ENCODE measurements at regions not wholly inside any gene's neighbourhood (a gene's known extent, or its start where the extent isn't known, plus 50 kb on each side); places are given as distances from the start of the nearest gene placed in this dataset.

DNA sequence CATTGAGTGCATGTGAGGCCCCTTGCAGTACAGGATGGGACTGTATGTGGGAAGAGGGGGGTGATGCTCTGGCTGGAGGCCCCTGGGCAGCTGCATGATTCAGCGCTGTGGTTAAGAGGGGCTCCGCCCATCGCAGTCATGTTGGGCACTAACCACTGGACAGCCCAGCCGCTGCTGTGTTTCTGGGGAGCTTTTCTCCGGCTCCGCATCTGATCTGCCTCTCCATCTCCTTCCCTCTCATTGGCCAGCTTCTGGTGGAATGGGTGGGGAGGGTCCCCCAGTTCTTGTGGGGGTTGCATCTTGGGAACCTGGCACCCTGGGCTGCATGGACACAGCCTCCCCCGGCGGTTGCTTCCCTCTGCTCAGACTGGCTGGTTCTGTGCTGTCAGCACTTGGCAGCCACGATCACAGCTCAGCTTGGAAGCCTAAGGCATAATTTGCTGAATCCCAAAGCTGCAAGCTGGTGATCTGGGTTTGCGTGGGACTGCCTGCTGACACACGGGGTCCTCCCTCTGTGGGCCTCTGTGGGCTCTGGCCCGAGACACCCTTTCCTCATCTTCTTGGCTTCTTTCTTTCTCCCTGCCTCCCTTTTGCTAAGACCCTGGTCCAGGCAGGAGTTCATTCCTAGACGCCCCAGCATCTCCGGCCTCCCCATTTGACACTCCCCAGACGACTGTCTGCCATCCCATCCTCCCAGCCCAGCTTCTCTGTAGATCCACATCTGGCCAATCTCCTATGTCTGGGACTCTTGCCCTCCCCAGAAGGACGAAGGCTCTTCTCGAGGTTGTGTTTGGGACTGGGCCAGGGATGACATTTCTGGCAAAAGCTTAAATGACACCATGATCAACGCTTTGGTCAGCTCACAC is 168.3 kb downstream of the SEC14L1 start:
- TF ChIP-seq POLR2AphosphoS5 (IDR thresholded peaks at IDR 0.05) (peak in 2 of 3 donors; percentile 26 to 69), EP300 (IDR thresholded peaks at IDR 0.05; ENCODE audit: low read depth) (no peak)
- Histone ChIP-seq H3K4me3 (no peak overlapping the region), H3K9me3 (no peaks in the 10 kb centered on the region), H3K36me3 (no peaks in the 10 kb centered on the region), H3K27ac (peak overlapping the region; percentile 43 to 77 (median 64)), H3K27me3 (no peaks in the 10 kb centered on the region), H3K4me1 (peaks cover 27 to 70% (median 54%) of the 10 kb centered on the region in 4 donors)
- DNase-seq, result no peak
- WGBS, 2 donors (ENCODE audit: low coverage in 1 of 2), result 71% methylated on average over 18 of the region's 18 CpGs; no CpG with 5 or more reads in 1 of the 2 donors
- in situ Hi-C loops (cut with MboI; ENCODE audit: low pct_ligation_motif_present in 1 of 4, low pct_unique_long_range_greater_than_20kb in 1 of 4, low sequenced_read_pairs in 3 of 4) (no loop called here), intact Hi-C loops (cut with DNase I; ENCODE audit: low total_unique reads) (no loop called here)

GRCh38 chr17:77310336-77310735 is 169.6 kb downstream of the SEC14L1 start:
- intact Hi-C loops (cut with DNase I; ENCODE audit: low total_unique reads), result no loop called here
- no peaks in the 10 kb centered on the region for H3K9me3 ChIP-seq
- H3K36me3 ChIP-seq, result no peaks in the 10 kb centered on the region
- 92% methylated on average over 19 of the region's 19 CpGs; no CpG with 5 or more reads in 1 of the 2 donors for WGBS, 2 donors (ENCODE audit: low coverage in 1 of 2)
- peaks cover 22 to 63% (median 44%) of the 10 kb centered on the region in 4 donors for H3K4me1 ChIP-seq
- no peak for TF ChIP-seq EP300 (IDR thresholded peaks at IDR 0.05; ENCODE audit: low read depth)
- TF ChIP-seq POLR2A (IDR thresholded peaks at IDR 0.05), result no peak
- TF ChIP-seq POLR2AphosphoS5 (IDR thresholded peaks at IDR 0.05), result no peak
- no peak for TF ChIP-seq CTCF (IDR thresholded peaks at IDR 0.05)
- no peak for DNase-seq
- no peaks in the 10 kb centered on the region for H3K27me3 ChIP-seq
- in situ Hi-C loops (cut with MboI; ENCODE audit: low pct_ligation_motif_present in 1 of 4, low pct_unique_long_range_greater_than_20kb in 1 of 4, low sequenced_read_pairs in 3 of 4), result no loop called here
- no peak overlapping the region for H3K27ac ChIP-seq
- no peak overlapping the region for H3K4me3 ChIP-seq

GRCh38 chr17:77311371-77311981 is 170.7 kb downstream of the SEC14L1 start:
- H3K4me3 ChIP-seq, result no peak overlapping the region
- WGBS, 2 donors (ENCODE audit: low coverage in 1 of 2), result 39 to 100% methylated on average over 1 to 14 of the region's 15 CpGs
- intact Hi-C loops (cut with DNase I; ENCODE audit: low total_unique reads), result no loop called here
- in situ Hi-C loops (cut with MboI; ENCODE audit: low pct_ligation_motif_present in 1 of 4, low pct_unique_long_range_greater_than_20kb in 1 of 4, low sequenced_read_pairs in 3 of 4), result no loop called here
- H3K36me3 ChIP-seq, result no peaks in the 10 kb centered on the region
- peak; percentile 81 for DNase-seq
- no peaks in the 10 kb centered on the region for H3K27me3 ChIP-seq
- TF ChIP-seq POLR2AphosphoS5 (IDR thresholded peaks at IDR 0.05) (no peak), POLR2A (IDR thresholded peaks at IDR 0.05) (no peak), EP300 (IDR thresholded peaks at IDR 0.05; ENCODE audit: low read depth) (no peak), CTCF (IDR thresholded peaks at IDR 0.05) (no peak)
- no peaks in the 10 kb centered on the region for H3K9me3 ChIP-seq
- H3K4me1 ChIP-seq, result peaks cover 24 to 60% (median 42%) of the 10 kb centered on the region in 4 donors
- H3K27ac ChIP-seq, result peak overlapping the region; percentile 33 to 87 (median 42)

DNA sequence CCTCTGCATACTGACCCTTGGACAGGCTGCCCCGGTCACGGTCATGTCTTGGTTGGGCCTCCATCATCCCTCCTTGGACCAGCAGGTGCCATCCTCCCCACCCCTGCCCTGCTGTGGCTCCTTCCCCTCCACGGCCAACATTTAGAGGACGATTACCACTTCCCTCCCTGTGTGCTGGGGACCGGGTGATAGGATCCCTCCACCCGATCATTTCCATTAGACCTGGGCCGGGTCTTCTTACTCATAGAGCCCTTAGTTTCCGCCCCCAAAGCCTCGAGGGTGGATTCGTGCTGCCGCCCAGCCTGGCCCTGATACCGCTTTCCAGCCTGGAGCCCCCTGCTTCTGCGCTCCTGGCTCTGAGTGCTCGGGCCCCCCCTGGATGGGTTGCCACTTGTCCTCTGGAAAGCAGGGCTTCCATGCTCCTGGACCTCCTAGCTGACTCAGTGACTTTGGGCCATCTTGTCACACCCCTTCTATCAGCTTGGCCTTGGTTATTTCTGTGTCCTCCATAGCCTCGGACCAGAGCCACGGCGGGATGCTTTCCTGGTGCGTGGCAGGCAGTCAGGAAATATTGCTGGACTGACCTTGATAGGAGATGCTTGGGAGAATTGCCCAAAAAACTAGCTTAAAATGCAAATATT is 171.4 kb downstream of the SEC14L1 start:
- Histone ChIP-seq H3K27me3 (no peaks in the 10 kb centered on the region), H3K4me1 (peaks cover 17 to 53% (median 35%) of the 10 kb centered on the region in 4 donors), H3K9me3 (no peaks in the 10 kb centered on the region), H3K4me3 (no peak overlapping the region), H3K27ac (peak overlapping the region in 3 of 4 donors; percentile 33 to 87 (median 37)), H3K36me3 (no peaks in the 10 kb centered on the region)
- 85 to 95% methylated on average over 4 to 18 of the region's 18 CpGs for WGBS, 2 donors (ENCODE audit: low coverage in 1 of 2)
- no peak for TF ChIP-seq EP300 (IDR thresholded peaks at IDR 0.05; ENCODE audit: low read depth)
- TF ChIP-seq POLR2AphosphoS5 (IDR thresholded peaks at IDR 0.05), result no peak
- no peak for TF ChIP-seq POLR2A (IDR thresholded peaks at IDR 0.05)
- TF ChIP-seq CTCF (IDR thresholded peaks at IDR 0.05), result no peak
- DNase-seq, result no peak
- in situ Hi-C loops (cut with MboI; ENCODE audit: low pct_ligation_motif_present in 1 of 4, low pct_unique_long_range_greater_than_20kb in 1 of 4, low sequenced_read_pairs in 3 of 4) (no loop called here), intact Hi-C loops (cut with DNase I; ENCODE audit: low total_unique reads) (no loop called here)

Measured in transverse colon (tissue), 4 donors.